Liver (tissue), 8 donors: ENCODE measurements at regions not wholly inside any gene's neighbourhood (a gene's known extent, or its start where the extent isn't known, plus 50 kb on each side); places are given as distances from the start of the nearest gene placed in this dataset.

Source experiments
- DNase-seq: peaks from one replicate; pipeline ENCODE4 v3.0.0-alpha.2; 2017; ENCODE audit warnings: low spot score
- H3K27ac ChIP-seq, 2 donors: one replicate each; pipeline ENCODE4 v1.7.0; 2013; ENCODE audit warnings: inconsistent platforms in 2 of 2, low read length in 2 of 2, control low read depth in 1 of 2, low read depth in 1 of 2, mild to moderate bottlenecking in 1 of 2
- H3K27me3 ChIP-seq, 4 donors: one replicate each; pipeline versions ENCODE4 v1.6.1 to v1.7.0; 2013; ENCODE audit warnings: low read length in 3 of 4, inconsistent platforms in 1 of 4, mild to moderate bottlenecking in 1 of 4, moderate library complexity in 1 of 4; ENCODE audit not compliant: control insufficient read depth in 4 of 4, insufficient read depth in 4 of 4
- H3K36me3 ChIP-seq, 4 donors: one replicate each; pipeline versions ENCODE4 v1.6.1 to v1.7.0; 2013; ENCODE audit warnings: low read length in 3 of 4, mild to moderate bottlenecking in 3 of 4, low read depth in 1 of 4, moderate library complexity in 1 of 4; ENCODE audit not compliant: control insufficient read depth in 4 of 4, insufficient read depth in 3 of 4
- H3K4me1 ChIP-seq, 4 donors: one replicate each; pipeline versions ENCODE4 v1.6.1 to v1.7.0; 2013; ENCODE audit warnings: low read length in 3 of 4, mild to moderate bottlenecking in 3 of 4, moderate library complexity in 1 of 4; ENCODE audit not compliant: control insufficient read depth in 4 of 4, insufficient read depth in 4 of 4
- H3K4me3 ChIP-seq, 3 donors: one replicate each; pipeline versions ENCODE4 v1.6.1 to v1.7.0; 2013; ENCODE audit warnings: low read length in 3 of 3, control low read depth in 1 of 3, low read depth in 1 of 3, mild to moderate bottlenecking in 1 of 3
- H3K9ac ChIP-seq, 2 donors: one replicate each; pipeline ENCODE4 v1.7.0; 2013; ENCODE audit warnings: low read length in 2 of 2, mild to moderate bottlenecking in 2 of 2, moderate library complexity in 2 of 2, control low read depth in 1 of 2, low read depth in 1 of 2
- H3K9me3 ChIP-seq, 4 donors: one replicate each; pipeline versions ENCODE4 v1.6.1 to v1.7.0; 2013; ENCODE audit warnings: low read length in 3 of 4; ENCODE audit not compliant: control insufficient read depth in 4 of 4
- ATF3 ChIP-seq: IDR thresholded peaks from 2 replicates; pipeline ENCODE4 v1.6.1; 2016; ENCODE audit warnings: antibody characterized with exemption
- CTCF ChIP-seq: fragments of 150-350 bp; IDR thresholded peaks from 2 replicates; pipeline ENCODE4 v1.5.1; 2017; ENCODE audit warnings: improper control_type of control experiment, low read depth, low read length; ENCODE audit not compliant: missing input control
- EGR1 ChIP-seq, 2 donors: IDR thresholded peaks; 2 replicates each; pipeline ENCODE4 v1.6.1; 2016 to 2018; ENCODE audit warnings: antibody characterized with exemption in 2 of 2, low read depth in 2 of 2
- FOXA1 ChIP-seq: IDR thresholded peaks from 2 replicates; pipeline ENCODE4 v1.6.1; 2016; ENCODE audit warnings: antibody characterized with exemption
- FOXA2 ChIP-seq: IDR thresholded peaks from 2 replicates; pipeline ENCODE4 v1.6.1; 2016; ENCODE audit warnings: antibody characterized with exemption
- GABPA ChIP-seq, 2 donors: IDR thresholded peaks in 1 of 2; conservative IDR thresholded peaks in 1 of 2; 2 replicates each; pipeline ENCODE4 v1.6.1; 2016; ENCODE audit warnings: antibody characterized with exemption in 2 of 2, mild to moderate bottlenecking in 1 of 2, moderate library complexity in 1 of 2
- HNF4A ChIP-seq, 2 donors: conservative IDR thresholded peaks; 2 replicates each; pipeline ENCODE4 v1.6.1; 2016; ENCODE audit warnings: antibody characterized with exemption in 2 of 2, mild to moderate bottlenecking in 2 of 2
- HNF4G ChIP-seq: IDR thresholded peaks from 2 replicates; pipeline ENCODE4 v1.6.1; 2016; ENCODE audit warnings: antibody characterized with exemption
- JUND ChIP-seq, 2 donors: IDR thresholded peaks; 2 replicates each; pipeline ENCODE4 v1.6.1; 2016; ENCODE audit warnings: antibody characterized with exemption in 2 of 2
- MAX ChIP-seq: IDR thresholded peaks from 2 replicates; pipeline ENCODE4 v1.6.1; 2016; ENCODE audit warnings: antibody characterized with exemption
- NR2F2 ChIP-seq: IDR thresholded peaks from 2 replicates; pipeline ENCODE4 v1.6.1; 2016; ENCODE audit warnings: antibody characterized with exemption
- RAD21 ChIP-seq, 2 donors: IDR thresholded peaks; 2 replicates each; pipeline ENCODE4 v1.6.1; 2016; ENCODE audit warnings: antibody characterized with exemption in 2 of 2, mild to moderate bottlenecking in 2 of 2
- REST ChIP-seq: IDR thresholded peaks from 2 replicates; pipeline ENCODE4 v1.6.1; 2016; ENCODE audit warnings: antibody characterized with exemption, mild to moderate bottlenecking
- RXRA ChIP-seq, 2 donors: IDR thresholded peaks; 2 replicates each; pipeline ENCODE4 v1.6.1; 2017 to 2018; ENCODE audit warnings: antibody characterized with exemption in 2 of 2, mild to moderate bottlenecking in 1 of 2
- SP1 ChIP-seq: IDR thresholded peaks from 2 replicates; pipeline ENCODE4 v1.6.1; 2018; ENCODE audit warnings: antibody characterized with exemption, mild to moderate bottlenecking
- TAF1 ChIP-seq: conservative IDR thresholded peaks from 2 replicates; pipeline ENCODE4 v1.6.1; 2016; ENCODE audit warnings: antibody characterized with exemption, mild to moderate bottlenecking
- YY1 ChIP-seq: IDR thresholded peaks from 2 replicates; pipeline ENCODE4 v1.6.1; 2016; ENCODE audit warnings: antibody characterized with exemption, mild to moderate bottlenecking
- ZBTB33 ChIP-seq: IDR thresholded peaks from 2 replicates; pipeline ENCODE4 v1.6.1; 2016; ENCODE audit warnings: antibody characterized with exemption
- WGBS: extraction: QIAGEN DNeasy Blood & Tissue Kit; methylation state at CpG from one replicate; pipeline ENCODE4 v1.1.7; 2013; 5-methylcytosine and 5-hydroxymethylcytosine counted together
- donor health status: healthy.
- donor health status: healthy.
- donor health status: healthy.
- donor health status: healthy.
- donor health status: healthy.

- no peaks in the 10 kb centered on the region for H3K9me3 ChIP-seq
- no peaks in the 10 kb centered on the region for H3K4me1 ChIP-seq
- no peak for TF ChIP-seq CTCF
- TF ChIP-seq TAF1, result no peak
- no peak for TF ChIP-seq ATF3
- TF ChIP-seq REST, result no peak
- no peak for TF ChIP-seq HNF4G
- no peaks in the 10 kb centered on the region for H3K27me3 ChIP-seq
- no peak overlapping the region for H3K9ac ChIP-seq
- no peak overlapping the region for H3K27ac ChIP-seq
- DNase-seq, result no peak
- H3K4me3 ChIP-seq, result no peak overlapping the region
- 88% methylated on average over 1 of the region's 1 CpG for WGBS
- H3K36me3 ChIP-seq, result peaks cover 0 to 17% (median 7%) of the 10 kb centered on the region in 4 donors
Measured at GRCh38 chr6:151721671-151722070, 85.8 kb upstream of the ESR1 start.

GRCh38 chr6:151722342-151722741 is 85.1 kb upstream of the ESR1 start:
- no peak overlapping the region for H3K4me3 ChIP-seq
- TF ChIP-seq TAF1 (no peak), ZBTB33 (no peak), FOXA2 (no peak), REST (no peak), HNF4A (conservative IDR thresholded peaks at IDR 0.05) (no peak), GABPA (IDR thresholded peaks at IDR 0.05 in 1 of 2, conservative IDR thresholded peaks at IDR 0.05 in 1 of 2) (no peak), RAD21 (IDR thresholded peaks at IDR 0.05) (no peak), SP1 (no peak), ATF3 (no peak), JUND (IDR thresholded peaks at IDR 0.05) (no peak), CTCF (no peak), EGR1 (IDR thresholded peaks at IDR 0.05; ENCODE audit: low read depth in 2 of 2) (no peak), MAX (no peak), NR2F2 (no peak), RXRA (IDR thresholded peaks at IDR 0.05) (no peak), HNF4G (no peak), FOXA1 (no peak), YY1 (no peak)
- H3K4me1 ChIP-seq, result no peaks in the 10 kb centered on the region
- 88% methylated on average over 4 of the region's 4 CpGs for WGBS
- no peak overlapping the region for H3K27ac ChIP-seq
- H3K36me3 ChIP-seq, result peaks cover 2 to 17% (median 8%) of the 10 kb centered on the region in 4 donors
- no peak for DNase-seq
- H3K9ac ChIP-seq, result no peak overlapping the region
- H3K27me3 ChIP-seq, result no peaks in the 10 kb centered on the region
- no peaks in the 10 kb centered on the region for H3K9me3 ChIP-seq
